Neural cell (in vitro differentiated cells): ENCODE measurements at regions not wholly inside any gene's neighbourhood (a gene's known extent, or its start where the extent isn't known, plus 50 kb on each side); places are given as distances from the start of the nearest gene placed in this dataset.

ENCODE experiments used
- EZH2 ChIP-seq: fragments of 200-600, 300-800 bp; shearing (Covaris generic), sonication (generic); IDR thresholded peaks from 2 replicates; pipeline ENCODE4 v1.6.1; 2014; ENCODE audit warnings: antibody characterized with exemption, low read length, borderline replicate concordance, mild to moderate bottlenecking; ENCODE audit not compliant: insufficient read depth, poor library complexity, severe bottlenecking
- RAD21 ChIP-seq: fragments of 450-650 bp; conservative IDR thresholded peaks from 2 replicates; pipeline ENCODE4 v1.6.1; 2014; ENCODE audit warnings: antibody characterized with exemption, mild to moderate bottlenecking, moderate library complexity
- SMC3 ChIP-seq: fragments of 450-650 bp; conservative IDR thresholded peaks from 2 replicates; pipeline ENCODE4 v1.6.1; 2014; ENCODE audit warnings: antibody characterized with exemption, mild to moderate bottlenecking, moderate library complexity; ENCODE audit not compliant: poor library complexity
- TAF1 ChIP-seq: IDR thresholded peaks from 2 replicates; pipeline ENCODE4 v1.6.1; 2012; ENCODE audit warnings: low read depth
- TF ChIP-seq, protein P1 (sequence below): fragments of 450-650 bp; IDR thresholded peaks from 2 replicates; pipeline ENCODE4 v1.5.1; 2014; ENCODE audit warnings: antibody characterized with exemption, mild to moderate bottlenecking, moderate library complexity; ENCODE audit not compliant: poor library complexity, severe bottlenecking

DNA sequence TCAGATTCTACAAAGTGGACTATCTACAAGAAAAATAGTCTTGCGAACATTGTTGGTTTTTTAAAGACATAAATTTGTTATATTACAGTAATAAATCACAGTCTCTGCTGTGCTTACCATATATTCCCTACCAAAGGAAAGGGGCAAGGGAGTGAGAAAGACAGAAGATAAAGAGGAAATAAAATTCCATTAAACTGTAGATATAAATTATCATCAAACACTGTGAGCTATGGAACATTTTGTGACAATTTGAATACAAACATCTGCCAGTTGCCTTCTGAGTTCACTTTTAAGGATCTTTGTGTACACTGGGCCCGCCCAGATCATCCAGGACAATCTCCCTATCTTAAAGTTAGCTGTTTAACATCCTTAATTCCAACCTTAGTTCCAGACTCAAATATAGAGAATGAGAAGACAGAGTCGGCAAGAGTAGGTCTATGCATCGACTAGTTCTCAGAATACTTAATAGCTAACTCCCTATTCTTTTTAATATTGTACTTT lies 122.8 kb downstream of the NUFIP1 start:
- TF ChIP-seq TAF1 (no peak), EZH2 (no peak), SMC3 (no peak), RAD21 (no peak)
- TF ChIP-seq, protein P1, sequence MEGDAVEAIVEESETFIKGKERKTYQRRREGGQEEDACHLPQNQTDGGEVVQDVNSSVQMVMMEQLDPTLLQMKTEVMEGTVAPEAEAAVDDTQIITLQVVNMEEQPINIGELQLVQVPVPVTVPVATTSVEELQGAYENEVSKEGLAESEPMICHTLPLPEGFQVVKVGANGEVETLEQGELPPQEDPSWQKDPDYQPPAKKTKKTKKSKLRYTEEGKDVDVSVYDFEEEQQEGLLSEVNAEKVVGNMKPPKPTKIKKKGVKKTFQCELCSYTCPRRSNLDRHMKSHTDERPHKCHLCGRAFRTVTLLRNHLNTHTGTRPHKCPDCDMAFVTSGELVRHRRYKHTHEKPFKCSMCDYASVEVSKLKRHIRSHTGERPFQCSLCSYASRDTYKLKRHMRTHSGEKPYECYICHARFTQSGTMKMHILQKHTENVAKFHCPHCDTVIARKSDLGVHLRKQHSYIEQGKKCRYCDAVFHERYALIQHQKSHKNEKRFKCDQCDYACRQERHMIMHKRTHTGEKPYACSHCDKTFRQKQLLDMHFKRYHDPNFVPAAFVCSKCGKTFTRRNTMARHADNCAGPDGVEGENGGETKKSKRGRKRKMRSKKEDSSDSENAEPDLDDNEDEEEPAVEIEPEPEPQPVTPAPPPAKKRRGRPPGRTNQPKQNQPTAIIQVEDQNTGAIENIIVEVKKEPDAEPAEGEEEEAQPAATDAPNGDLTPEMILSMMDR: no peak
